Right kidney (tissue), 1 donor: ENCODE measurements at regions not wholly inside any gene's neighbourhood (a gene's known extent, or its start where the extent isn't known, plus 50 kb on each side); places are given as distances from the start of the nearest gene placed in this dataset.

Experiments used
- DNase-seq: peaks from one replicate; pipeline ENCODE4 v3.0.0-alpha.2; 2016

- DNase-seq = no peak
These were observed 145.2 kb upstream of the RTL1 start for GRCh38 chr14:101048766-101049165.

GRCh38 chr14:101049511-101049910, 146.0 kb upstream of the RTL1 start:
- DNase-seq = no peak

- DNase-seq = no peak
These were observed 146.4 kb upstream of the RTL1 start for GRCh38 chr14:101049942-101050341.

GRCh38 chr14:101050901-101051490, 147.5 kb upstream of the RTL1 start:
- no peak for DNase-seq

- no peak for DNase-seq
These were observed 151.1 kb upstream of the RTL1 start for GRCh38 chr14:101054671-101055070.

- DNase-seq = no peak
These were observed 151.7 kb upstream of the RTL1 start for GRCh38 chr14:101055106-101055662.

GRCh38 chr14:101055776-101056374, 152.4 kb upstream of the RTL1 start:
- no peak for DNase-seq

GRCh38 chr14:101056446-101056845, 152.9 kb upstream of the RTL1 start:
- no peak for DNase-seq

- DNase-seq = no peak
These were observed 153.9 kb upstream of the RTL1 start for GRCh38 chr14:101057394-101057793.

- no peak for DNase-seq
These were observed 155.0 kb upstream of the RTL1 start for GRCh38 chr14:101058571-101058970.

GRCh38 chr14:101060171-101060601, 156.7 kb upstream of the RTL1 start:
- DNase-seq = no peak

DNA sequence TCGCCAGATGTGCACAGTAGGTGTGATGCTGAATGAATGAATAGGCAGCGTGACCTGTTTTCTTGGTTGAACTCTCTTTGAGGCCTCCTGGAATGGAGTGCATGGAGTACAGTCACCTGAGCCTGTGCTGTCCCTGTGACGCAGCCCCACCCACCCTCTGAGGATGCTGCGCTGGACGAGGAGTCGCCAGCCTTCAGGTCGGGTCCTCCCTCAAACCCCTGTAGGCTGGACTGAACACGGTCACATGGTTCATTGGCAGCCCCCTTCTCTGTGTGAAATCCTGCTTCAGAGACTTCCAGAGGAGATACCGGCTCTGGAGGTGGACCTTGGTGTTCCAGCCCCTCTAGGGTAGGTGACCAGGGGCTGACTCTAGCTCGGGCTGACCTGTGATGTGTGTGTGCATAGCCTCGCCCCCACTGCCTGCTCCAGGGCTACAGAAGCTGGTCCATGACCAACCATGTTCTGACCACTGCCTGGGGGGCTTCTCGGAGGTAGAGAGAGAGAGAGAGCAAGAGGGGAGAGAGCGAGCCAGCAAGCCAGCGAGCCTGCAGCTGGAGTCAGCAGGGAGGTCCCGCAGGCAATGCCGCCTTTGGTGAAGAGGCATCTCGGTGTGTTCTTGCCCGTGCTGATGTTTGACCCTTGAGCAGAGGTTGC, 158.0 kb upstream of the RTL1 start:
- no peak for DNase-seq

- DNase-seq = no peak
These were observed 158.5 kb upstream of the RTL1 start for GRCh38 chr14:101062065-101062450.

- no peak for DNase-seq
These were observed 159.1 kb upstream of the RTL1 start for GRCh38 chr14:101062601-101063000.

GRCh38 chr14:101063121-101063520, 159.6 kb upstream of the RTL1 start:
- DNase-seq = no peak

DNA sequence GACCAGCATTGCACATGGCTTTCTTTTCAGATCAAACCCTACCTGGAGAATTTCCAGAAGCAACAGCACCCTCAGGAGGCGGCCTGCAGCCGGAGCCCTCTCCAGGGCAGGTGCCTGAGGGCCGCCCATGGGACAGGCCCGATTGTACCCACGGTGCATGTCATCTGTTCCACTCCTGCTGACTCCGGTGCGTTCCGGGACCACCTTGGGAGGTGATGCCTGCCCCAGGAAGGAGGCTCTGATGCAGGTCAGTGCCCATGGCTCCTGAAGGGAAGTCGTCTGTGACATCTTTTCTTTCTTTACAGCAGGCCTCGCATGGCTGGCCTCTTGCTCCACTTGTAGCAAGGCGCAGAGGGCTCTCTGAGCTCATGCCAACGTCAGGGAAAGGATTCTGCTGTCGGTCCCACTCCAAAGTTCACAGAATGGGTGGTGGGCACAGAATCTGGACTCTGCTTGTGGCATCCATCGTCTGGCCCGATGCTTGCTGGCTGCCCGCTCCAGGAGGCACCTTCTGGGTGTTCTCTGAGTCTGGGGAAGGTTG, 160.7 kb upstream of the RTL1 start:
- DNase-seq = no peak

DNA sequence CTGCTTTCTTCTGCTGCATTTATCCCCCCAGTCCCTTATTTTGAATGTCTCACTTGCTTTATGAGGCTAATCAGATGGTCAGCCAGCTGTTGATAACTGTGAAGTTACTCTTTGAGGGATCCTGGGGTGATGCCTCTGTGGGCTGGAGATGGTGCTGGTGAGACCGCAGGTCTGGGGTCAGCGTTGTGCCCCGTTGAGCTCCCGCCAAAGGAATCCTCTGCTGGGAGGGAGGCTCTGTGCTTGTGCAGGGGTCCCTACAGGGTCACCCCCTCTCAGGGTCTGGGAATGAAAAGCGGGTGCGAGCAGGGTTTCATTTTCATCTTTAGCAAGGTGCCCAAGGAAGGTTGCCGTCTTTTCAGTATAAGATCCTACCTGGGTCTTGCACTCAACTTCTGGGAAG, 161.2 kb upstream of the RTL1 start:
- no peak for DNase-seq

GRCh38 chr14:101065246-101065645, 161.7 kb upstream of the RTL1 start:
- no peak for DNase-seq

- no peak for DNase-seq
These were observed 162.5 kb upstream of the RTL1 start for GRCh38 chr14:101065696-101066694.

- no peak for DNase-seq
These were observed 163.4 kb upstream of the RTL1 start for GRCh38 chr14:101066826-101067510.
